Fibroblast of lung (primary cell): ENCODE measurements at regions not wholly inside any gene's neighbourhood (a gene's known extent, or its start where the extent isn't known, plus 50 kb on each side); places are given as distances from the start of the nearest gene placed in this dataset.

Experiments used
- DNase-seq, 2 donors: peaks; one replicate each; pipeline versions ENCODE4 v3.0.0 to v3.0.0-alpha.2; 2010; ENCODE audit warnings: low read depth in 2 of 2
- H2AFZ ChIP-seq: 2 replicates; pipeline ENCODE4 v1.5.1; 2012; ENCODE audit warnings: low read length, control low read depth, inconsistent platforms
- H3K27ac ChIP-seq: 2 replicates; pipeline ENCODE4 v1.5.1; 2011; ENCODE audit warnings: low read length, control low read depth; ENCODE audit not compliant: insufficient read depth
- H3K27me3 ChIP-seq: 2 replicates; pipeline ENCODE4 v1.5.1; 2011; ENCODE audit warnings: mild to moderate bottlenecking, low read length; ENCODE audit not compliant: control insufficient read depth, insufficient read depth
- H3K36me3 ChIP-seq: 2 replicates; pipeline ENCODE4 v1.5.1; 2011; ENCODE audit warnings: low read length; ENCODE audit not compliant: control insufficient read depth, insufficient read depth
- H3K4me1 ChIP-seq: 2 replicates; pipeline ENCODE4 v1.5.1; 2011; ENCODE audit warnings: low read length; ENCODE audit not compliant: control insufficient read depth, insufficient read depth; ENCODE audit errors: extremely low read depth
- H3K4me2 ChIP-seq: 2 replicates; pipeline ENCODE4 v1.5.1; 2011; ENCODE audit warnings: low read length, control low read depth; ENCODE audit not compliant: insufficient read depth; ENCODE audit errors: extremely low read depth
- H3K4me3 ChIP-seq, 4 experiments: fragments of 200-600 bp in 1 of 4; sonication (generic) in 1 of 4; replicated peaks in 1 of 4; 2 replicates each; pipeline ENCODE4 v1.5.1; 2011 to 2016; ENCODE audit warnings: low read length in 4 of 4, low read depth in 3 of 4, mild to moderate bottlenecking in 3 of 4, control low read depth in 2 of 4, inconsistent platforms in 1 of 4, mixed read lengths in 1 of 4; ENCODE audit not compliant: insufficient read depth in 1 of 4; ENCODE audit errors: control extremely low read depth in 1 of 4
- H3K79me2 ChIP-seq: 2 replicates; pipeline ENCODE4 v1.5.1; 2012; ENCODE audit warnings: mild to moderate bottlenecking, low read length, inconsistent platforms; ENCODE audit not compliant: control insufficient read depth, insufficient read depth
- H3K9ac ChIP-seq: 2 replicates; pipeline ENCODE4 v1.5.1; 2011; ENCODE audit warnings: mild to moderate bottlenecking, low read length, control low read depth; ENCODE audit not compliant: insufficient read depth
- H3K9me3 ChIP-seq: 2 replicates; pipeline ENCODE4 v1.5.1; 2012; ENCODE audit warnings: low read depth, low read length; ENCODE audit not compliant: control insufficient read depth, insufficient read depth
- H4K20me1 ChIP-seq: 2 replicates; pipeline ENCODE4 v1.5.1; 2011; ENCODE audit warnings: low read length; ENCODE audit not compliant: control insufficient read depth, insufficient read depth; ENCODE audit errors: extremely low read depth
- CTCF ChIP-seq, 2 donors: IDR thresholded peaks in 1 of 2; conservative IDR thresholded peaks in 1 of 2; 1 replicate in 1 of 2; 2 replicates in 1 of 2; pipeline ENCODE4 v1.5.1; 2011 to 2012; ENCODE audit warnings: low read length in 2 of 2, control low read depth in 1 of 2, inconsistent platforms in 1 of 2, low read depth in 1 of 2, mild to moderate bottlenecking in 1 of 2
- EZH2 ChIP-seq: IDR thresholded peaks from 2 replicates; pipeline ENCODE4 v1.5.1; 2012; ENCODE audit warnings: low read length, control low read depth, mild to moderate bottlenecking; ENCODE audit errors: missing control alignments

- TF ChIP-seq EZH2 (no peak), CTCF (conservative IDR thresholded peaks at IDR 0.05 in 1 of 2, IDR thresholded peaks at IDR 0.05 in 1 of 2; ENCODE audit: low read depth in 1 of 2, low read length in 2 of 2) (no peak)
- no peak overlapping the region for H2AFZ ChIP-seq
- no peaks in the 10 kb centered on the region for H3K36me3 ChIP-seq
- no peak overlapping the region for H3K4me3 ChIP-seq
- no peak overlapping the region for H3K9ac ChIP-seq
- H3K27me3 ChIP-seq: no peaks in the 10 kb centered on the region
- H3K79me2 ChIP-seq: no peaks in the 10 kb centered on the region
- no peaks in the 10 kb centered on the region for H4K20me1 ChIP-seq
- no peaks in the 10 kb centered on the region for H3K9me3 ChIP-seq
- no peak overlapping the region for H3K27ac ChIP-seq
- no peak overlapping the region for H3K4me2 ChIP-seq
- H3K4me1 ChIP-seq: no peaks in the 10 kb centered on the region
- no peak for DNase-seq
Measured at GRCh38 chr4:134591326-134591725, 389.7 kb upstream of the PABPC4L start.

- H3K4me3 ChIP-seq: no peak overlapping the region
- H3K36me3 ChIP-seq: no peaks in the 10 kb centered on the region
- no peaks in the 10 kb centered on the region for H3K9me3 ChIP-seq
- no peaks in the 10 kb centered on the region for H4K20me1 ChIP-seq
- DNase-seq: peak in 1 of 2 donors; percentile 1
- H3K4me1 ChIP-seq: no peaks in the 10 kb centered on the region
- TF ChIP-seq EZH2 (no peak), CTCF (conservative IDR thresholded peaks at IDR 0.05 in 1 of 2, IDR thresholded peaks at IDR 0.05 in 1 of 2; ENCODE audit: low read depth in 1 of 2, low read length in 2 of 2) (no peak)
- no peaks in the 10 kb centered on the region for H3K79me2 ChIP-seq
- no peak overlapping the region for H3K27ac ChIP-seq
- no peak overlapping the region for H3K9ac ChIP-seq
- no peaks in the 10 kb centered on the region for H3K27me3 ChIP-seq
- H3K4me2 ChIP-seq: no peak overlapping the region
- H2AFZ ChIP-seq: no peak overlapping the region
Measured at GRCh38 chr4:134585972-134586371, 384.4 kb upstream of the PABPC4L start.

DNA sequence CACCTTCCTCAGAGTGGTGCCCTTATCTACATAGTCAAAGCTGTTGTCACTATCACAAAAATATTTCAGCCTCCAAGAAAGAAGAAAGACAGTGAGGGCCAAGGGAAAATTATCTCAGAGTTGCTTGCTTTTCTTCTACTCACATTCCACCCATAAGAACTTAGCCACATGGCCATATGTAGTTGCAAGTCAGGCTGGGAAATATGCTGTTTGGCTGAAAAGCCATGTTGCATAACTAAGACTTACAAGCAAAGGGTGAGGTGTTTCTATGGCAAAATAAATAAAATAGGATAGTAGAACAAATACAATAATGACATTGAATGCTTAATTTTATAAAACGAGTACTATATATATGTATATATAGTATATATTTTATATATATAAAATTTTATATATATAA lies 365.9 kb upstream of the PABPC4L start:
- no peak overlapping the region for H2AFZ ChIP-seq
- H3K4me1 ChIP-seq: no peaks in the 10 kb centered on the region
- peak in 1 of 2 donors; percentile 28 for DNase-seq
- no peak overlapping the region for H3K9ac ChIP-seq
- H3K27ac ChIP-seq: no peak overlapping the region
- H3K4me3 ChIP-seq: no peak overlapping the region
- no peaks in the 10 kb centered on the region for H3K27me3 ChIP-seq
- no peaks in the 10 kb centered on the region for H4K20me1 ChIP-seq
- no peaks in the 10 kb centered on the region for H3K9me3 ChIP-seq
- TF ChIP-seq EZH2: no peak
- no peak for TF ChIP-seq CTCF (conservative IDR thresholded peaks at IDR 0.05 in 1 of 2, IDR thresholded peaks at IDR 0.05 in 1 of 2; ENCODE audit: low read depth in 1 of 2, low read length in 2 of 2)
- H3K79me2 ChIP-seq: no peaks in the 10 kb centered on the region
- no peaks in the 10 kb centered on the region for H3K36me3 ChIP-seq
- H3K4me2 ChIP-seq: no peak overlapping the region
